Stimulated activated CD8-positive, alpha-beta memory T cell treated with anti-CD3 and anti-CD28 coated beads, Interleukin-2, amount 100 ng/mL, for 48 hours (primary cell): ENCODE measurements at regions not wholly inside any gene's neighbourhood (a gene's known extent, or its start where the extent isn't known, plus 50 kb on each side); places are given as distances from the start of the nearest gene placed in this dataset.

Experiments used
- DNase-seq, 2 donors: peaks; one replicate each; pipeline ENCODE4 v3.0.0-alpha.2; 2020; ENCODE audit warnings: low read depth in 2 of 2

DNA sequence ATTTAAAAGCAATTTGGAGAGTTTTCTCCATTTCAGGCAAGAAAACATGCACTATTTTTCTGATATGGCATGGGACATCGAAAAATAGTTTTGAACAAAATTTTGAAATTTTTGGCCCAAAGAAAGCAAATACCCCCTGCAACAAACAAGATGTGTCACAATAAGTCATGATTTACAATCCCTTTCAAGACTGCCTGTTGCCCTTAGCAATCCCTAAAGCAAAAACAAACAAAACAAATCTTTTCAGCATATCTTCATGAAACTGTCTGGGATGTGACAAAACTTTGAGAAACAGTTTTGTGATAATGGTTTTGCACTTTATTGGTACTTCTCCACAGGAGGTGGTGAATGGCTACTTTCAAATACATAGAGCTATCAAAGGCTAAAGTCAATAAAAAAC, 1888.7 kb upstream of the PIK3C3 start:
- DNase-seq, result no peak

GRCh38 chr18:40063488-40063887, 1891.5 kb upstream of the PIK3C3 start:
- no peak for DNase-seq

DNA sequence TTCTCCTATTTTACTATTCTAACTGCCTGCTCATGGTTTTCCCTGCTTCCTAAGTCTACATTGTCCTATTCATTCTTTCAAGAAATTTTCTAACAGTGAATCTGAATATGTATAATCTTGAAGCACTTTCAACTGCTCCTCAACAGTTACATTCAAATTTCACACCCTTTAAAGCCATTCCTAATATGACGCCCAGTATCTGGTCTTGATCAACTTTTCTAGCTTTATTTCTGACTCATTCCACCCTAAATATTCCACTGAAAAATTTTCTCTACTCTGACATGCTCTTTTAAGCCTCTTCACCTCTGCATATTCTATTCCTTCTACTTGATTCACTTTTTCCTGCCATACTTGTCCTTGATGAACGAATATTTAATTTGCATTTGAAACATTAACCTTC, 1893.9 kb upstream of the PIK3C3 start:
- no peak for DNase-seq

DNA sequence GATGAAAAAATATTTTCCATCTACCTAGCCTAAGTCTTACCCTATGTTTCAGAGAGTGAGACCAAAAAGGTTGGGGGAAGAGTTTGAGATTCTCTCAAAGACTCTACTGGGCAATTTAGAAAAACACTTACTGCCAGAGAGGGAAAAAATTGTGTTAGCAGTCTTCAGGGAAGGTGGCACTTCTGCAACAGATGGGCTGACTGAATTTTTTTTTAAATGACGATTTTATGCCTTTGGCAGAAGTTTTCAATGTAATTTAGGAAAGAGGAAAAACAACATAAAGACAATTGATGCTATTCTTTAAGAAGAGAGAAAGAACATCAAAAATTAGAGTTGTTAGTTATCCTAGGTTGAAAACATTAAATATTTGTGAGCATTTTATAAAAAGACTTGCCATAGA, 1894.5 kb upstream of the PIK3C3 start:
- no peak for DNase-seq

- no peak for DNase-seq
Measured at GRCh38 chr18:40058811-40059570, 1896.0 kb upstream of the PIK3C3 start.

- no peak for DNase-seq
Measured at GRCh38 chr18:40056079-40056692, 1898.8 kb upstream of the PIK3C3 start.

DNA sequence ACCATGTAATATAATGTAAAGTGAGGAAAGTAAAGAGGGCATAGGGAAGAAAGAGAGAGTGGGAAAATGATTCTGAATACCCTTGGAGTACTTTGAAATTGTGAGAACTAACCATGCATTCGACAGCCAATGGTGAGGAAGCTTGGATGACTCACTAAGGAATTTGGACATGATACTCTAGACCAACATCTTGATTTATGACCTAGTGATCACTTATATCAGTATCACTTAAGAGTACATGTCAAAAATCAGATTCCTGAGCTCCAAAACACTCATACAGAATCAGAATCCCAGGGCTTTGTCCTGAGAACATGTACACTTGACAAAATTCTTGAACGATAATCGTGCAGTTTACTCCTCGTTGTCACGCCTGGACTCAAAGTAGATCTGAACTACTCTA, 1899.8 kb upstream of the PIK3C3 start:
- DNase-seq, result no peak

DNA sequence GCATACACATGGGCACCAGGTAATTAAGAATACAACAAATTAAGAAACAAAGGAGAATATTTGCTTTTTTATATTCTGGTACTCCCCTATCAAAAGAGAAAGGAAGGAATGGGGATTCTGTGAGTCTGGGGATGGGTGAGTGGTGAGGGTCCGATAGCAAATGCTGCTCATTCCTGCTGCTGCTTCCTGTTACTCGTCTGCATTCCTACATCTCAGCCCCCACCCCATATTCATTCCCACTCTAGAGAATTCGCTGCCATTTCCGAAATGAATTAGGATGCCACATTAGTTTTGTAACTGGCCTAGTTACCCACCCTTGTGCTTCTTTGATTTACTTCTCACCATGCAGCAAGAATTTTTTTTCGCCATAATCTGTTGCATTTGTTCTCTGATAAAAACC, 1905.3 kb upstream of the PIK3C3 start:
- no peak for DNase-seq

GRCh38 chr18:40048886-40049650, 1906.0 kb upstream of the PIK3C3 start:
- no peak for DNase-seq

GRCh38 chr18:40048253-40048652, 1906.8 kb upstream of the PIK3C3 start:
- DNase-seq, result no peak

GRCh38 chr18:40046596-40046995, 1908.4 kb upstream of the PIK3C3 start:
- no peak for DNase-seq

DNA sequence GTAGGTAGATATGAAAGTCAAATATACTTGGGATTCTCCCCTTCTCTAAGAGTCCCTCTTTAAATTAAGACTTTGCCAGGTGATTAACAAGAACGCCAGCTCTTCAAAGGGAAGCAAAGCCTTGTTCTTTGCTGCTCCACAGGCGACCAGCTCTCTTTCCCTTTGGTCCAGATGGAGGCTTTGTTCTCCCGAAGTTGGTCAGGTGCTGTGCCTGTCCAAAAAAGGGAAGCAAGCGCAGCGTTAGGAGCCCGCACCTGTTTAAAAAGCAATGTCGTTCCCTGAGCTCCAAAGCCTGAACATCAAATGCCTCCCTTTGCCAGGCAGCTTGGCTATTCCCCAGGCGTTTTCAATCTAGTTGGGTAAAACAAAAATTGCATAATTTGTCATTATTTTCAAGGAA, 1913.1 kb upstream of the PIK3C3 start:
- DNase-seq, result no peak

GRCh38 chr18:40040574-40040973, 1914.5 kb upstream of the PIK3C3 start:
- DNase-seq, result no peak

GRCh38 chr18:40037356-40037755, 1917.7 kb upstream of the PIK3C3 start:
- DNase-seq, result no peak

DNA sequence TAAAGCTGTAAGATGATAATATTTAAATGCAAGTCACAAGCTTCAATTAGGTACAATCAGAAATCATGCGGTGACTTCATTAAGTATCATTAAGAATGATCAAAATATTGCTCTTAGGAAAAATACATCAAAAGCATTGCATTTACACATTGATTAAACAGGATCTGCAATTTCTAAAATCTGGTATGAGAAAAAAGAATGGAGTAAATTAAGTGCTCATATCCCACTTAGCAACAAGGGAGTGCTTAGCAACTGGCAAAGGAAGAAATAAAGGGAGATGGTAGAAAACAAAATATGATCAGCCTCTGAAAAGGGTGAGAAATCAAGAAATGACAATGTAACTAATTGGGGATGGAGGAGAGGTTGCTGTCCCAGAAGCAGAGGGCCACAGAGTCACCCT, 1918.2 kb upstream of the PIK3C3 start:
- DNase-seq, result no peak

- no peak for DNase-seq
Measured at GRCh38 chr18:40035966-40036365, 1919.1 kb upstream of the PIK3C3 start.

DNA sequence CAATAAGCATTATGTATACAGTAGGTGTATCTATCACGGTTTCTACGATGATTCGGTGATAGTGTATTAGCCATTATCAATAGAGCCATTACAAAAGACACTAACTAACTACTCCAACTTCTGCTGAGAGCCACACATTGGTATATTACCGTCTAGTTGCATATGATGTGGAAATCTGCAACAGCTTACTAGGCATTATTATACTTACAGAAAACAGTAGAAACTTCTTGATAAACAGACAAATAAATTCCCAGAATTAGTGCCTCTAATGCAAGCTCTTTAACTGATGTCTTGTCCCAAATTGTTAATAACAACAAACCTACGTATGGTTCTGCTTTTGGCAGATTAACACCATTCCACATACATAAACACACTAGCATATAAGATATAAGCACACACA, 1923.0 kb upstream of the PIK3C3 start:
- DNase-seq, result no peak

GRCh38 chr18:40031435-40031834, 1923.6 kb upstream of the PIK3C3 start:
- DNase-seq, result no peak

- DNase-seq, result no peak
Measured at GRCh38 chr18:40019797-40020392, 1935.1 kb upstream of the PIK3C3 start.

GRCh38 chr18:40018266-40018665, 1936.8 kb upstream of the PIK3C3 start:
- no peak for DNase-seq

GRCh38 chr18:40017021-40017420, 1938.0 kb upstream of the PIK3C3 start:
- no peak for DNase-seq

DNA sequence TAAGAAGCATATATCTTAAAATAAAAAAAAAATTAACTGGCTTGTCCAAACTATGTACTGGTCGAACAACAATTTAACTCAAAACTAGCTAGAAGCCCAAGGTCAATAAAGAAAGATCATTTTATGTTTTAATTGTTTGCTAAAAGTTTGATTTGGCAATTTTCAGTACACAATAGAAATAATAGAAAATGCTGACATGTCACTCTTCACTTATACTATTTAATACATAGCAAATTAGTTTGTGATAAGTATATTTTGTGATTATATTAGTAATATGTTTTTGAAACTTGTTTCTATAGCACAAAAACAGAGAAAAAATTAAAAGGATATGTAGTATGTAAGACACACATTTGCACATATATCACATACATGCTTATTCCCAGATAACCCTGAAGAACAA, 1938.6 kb upstream of the PIK3C3 start:
- DNase-seq, result no peak
